ENCODE measurements at regions not wholly inside any gene's neighbourhood (a gene's known extent, or its start where the extent isn't known, plus 50 kb on each side); places are given as distances from the start of the nearest gene placed in this dataset.

DNA sequence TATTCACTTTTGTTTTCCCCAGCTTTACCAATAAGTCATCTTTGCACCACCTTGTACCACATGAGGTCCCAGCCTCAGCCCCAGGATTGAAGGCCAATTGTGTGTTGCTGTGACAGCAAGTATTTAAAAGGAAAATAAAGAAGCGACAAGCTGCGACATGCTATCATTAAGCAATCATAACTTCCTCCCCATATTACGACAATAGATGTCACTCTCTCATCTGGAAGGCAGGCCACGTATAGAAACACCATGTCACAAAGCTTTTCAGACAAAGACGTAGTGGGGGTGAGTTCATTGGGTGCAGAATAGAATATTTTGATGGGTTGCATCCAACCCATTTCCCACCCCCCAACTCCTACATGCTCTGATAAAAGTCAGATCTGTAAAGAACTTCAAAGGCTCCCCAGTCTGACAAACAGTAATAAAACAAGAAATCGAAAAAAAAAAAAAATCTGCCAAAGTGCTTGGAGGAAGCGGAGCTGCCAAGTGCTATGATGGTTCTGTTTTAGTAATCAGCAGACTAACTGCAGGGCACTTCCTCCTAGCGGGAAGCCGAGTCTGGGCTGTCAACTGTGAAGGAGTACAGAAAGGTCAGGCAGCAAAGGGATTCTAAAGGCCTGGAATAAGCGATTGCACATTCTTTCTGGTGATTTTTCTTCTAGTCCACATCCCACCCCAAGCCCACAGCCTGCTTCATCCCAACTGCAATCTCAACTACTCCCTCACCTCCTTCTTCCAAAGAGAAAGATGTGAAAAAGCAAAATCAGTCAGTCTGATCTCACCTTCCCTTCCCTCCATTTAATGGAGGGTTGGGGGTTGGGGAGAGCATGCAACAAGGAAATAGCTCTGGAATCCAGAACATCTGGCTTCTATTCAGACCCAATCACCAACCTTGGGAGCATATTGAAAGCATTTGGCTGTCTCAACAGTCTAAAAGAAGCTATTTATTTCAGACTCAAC lies 131.4 kb upstream of the UBASH3B start:
- DNase-seq (ENCODE audit: low read depth) = no peak

DNA sequence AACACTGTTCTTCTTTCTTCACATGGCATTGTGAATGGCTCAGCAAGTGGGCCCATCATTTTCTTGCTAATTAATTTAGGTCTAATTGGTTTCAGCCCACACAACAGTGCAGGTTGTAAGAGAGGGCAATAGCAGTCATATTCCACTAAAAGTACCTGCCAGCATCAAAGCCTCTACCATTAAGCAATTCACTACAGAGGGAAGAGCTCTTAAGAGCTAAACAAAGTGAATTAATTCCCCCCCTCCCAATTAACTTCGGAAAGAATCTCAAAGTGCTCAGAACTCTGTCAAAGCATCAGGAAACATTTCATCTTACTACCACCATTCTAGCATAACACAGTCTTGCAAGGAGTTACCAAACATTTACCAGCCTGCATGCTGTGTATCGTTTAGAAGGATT lies 133.9 kb upstream of the UBASH3B start:
- no peak for DNase-seq (ENCODE audit: low read depth)

DNA sequence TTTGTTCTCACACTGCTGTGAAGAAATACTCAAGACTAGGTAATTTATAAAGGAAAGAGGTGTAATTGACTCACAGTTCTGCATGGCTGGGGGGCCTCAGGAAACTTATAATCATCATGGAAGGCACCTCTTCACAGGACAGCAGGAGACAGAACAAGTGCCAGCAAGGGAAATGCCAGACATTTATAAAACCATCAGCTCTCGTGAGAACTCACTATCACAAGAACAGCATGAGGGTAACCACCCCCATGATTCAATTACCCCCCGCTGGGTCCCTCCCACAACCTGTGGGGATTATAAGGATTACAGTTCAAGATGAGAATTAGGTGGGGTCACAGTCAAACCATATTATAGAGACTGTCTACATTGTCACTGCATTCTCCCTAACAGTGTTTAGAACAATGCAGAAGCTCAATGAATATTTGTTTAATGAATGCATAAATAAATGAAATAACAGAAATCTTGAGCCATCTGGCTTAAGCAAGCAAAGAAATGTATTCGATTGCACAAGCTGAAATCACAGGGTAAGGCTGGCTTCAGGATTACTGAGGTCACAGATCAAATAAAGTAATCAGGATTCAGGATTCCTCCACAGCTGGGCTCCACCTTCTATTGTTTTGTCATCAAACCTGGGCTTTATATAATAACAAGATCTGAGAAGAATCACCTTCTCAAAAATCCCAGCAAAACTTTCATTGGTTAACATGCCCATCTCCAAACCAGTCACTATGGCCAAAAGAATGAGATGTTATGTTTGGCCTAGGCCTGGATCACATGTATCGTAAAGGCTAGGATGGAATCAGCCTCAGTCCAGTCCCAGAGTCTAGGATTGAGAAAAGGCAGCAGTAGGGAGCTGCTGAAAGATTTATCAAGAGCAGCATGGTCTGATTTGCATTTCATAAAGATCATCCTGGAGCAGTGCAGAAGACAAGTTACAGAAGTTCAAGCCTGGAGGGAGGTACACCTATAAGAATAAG lies 137.8 kb upstream of the UBASH3B start:
- DNase-seq (ENCODE audit: low read depth) = no peak

DNA sequence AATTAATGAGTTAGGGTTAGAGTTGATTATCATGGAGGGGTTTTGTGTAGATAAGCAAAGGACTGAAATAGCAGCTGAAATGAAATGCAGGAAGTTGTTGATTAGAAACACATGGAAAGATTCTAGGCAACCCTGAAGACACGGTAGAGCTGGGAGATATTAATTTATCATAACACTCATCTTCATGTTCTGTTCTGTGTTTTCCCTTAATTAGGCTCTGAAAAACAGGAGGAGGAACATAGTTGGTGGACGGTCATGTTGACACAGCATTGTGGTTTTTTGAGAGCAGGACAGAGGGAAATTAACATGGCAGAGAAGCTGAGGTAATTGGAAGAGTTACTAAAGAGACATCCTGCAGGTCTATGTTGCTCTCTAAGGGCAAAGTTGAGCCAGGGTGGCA lies 138.8 kb upstream of the UBASH3B start:
- DNase-seq (ENCODE audit: low read depth) = no peak

DNA sequence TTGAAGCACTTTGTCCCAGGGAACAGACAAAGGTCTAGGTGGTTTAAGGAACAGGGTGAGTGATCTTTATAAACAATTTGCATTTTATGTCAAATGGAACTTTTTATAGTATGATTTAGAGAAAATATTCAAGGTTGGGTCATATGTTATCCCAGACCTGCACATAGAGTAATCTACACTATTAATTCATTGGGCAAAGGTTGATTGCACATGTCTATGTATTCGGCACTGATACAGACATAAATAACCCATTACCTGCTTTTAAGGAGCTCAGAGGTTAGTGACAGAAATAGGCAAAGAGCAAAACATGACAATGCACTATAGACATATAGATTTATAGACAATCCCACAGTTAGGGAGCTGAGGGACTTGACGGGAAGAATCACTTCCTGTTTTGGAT lies 141.5 kb upstream of the UBASH3B start:
- no peak for DNase-seq (ENCODE audit: low read depth)

DNA sequence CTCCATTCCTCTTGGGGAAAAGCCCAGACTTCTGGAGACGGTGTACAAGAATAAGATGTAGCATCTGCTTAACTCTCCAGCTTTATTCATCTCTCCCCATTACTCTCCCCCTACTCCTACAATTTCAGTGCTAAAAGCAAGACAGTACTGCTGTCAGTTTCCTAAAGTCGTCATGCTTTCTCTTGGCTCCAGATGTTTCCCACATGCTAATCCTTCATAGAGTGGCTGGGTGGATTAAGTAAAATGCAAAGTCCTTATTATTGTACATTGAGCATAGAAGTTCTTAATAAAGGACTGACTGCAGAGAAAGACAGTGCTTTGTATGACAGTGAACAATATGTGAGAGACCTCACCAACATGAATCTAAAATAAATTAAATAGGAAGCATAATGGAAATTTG lies 142.2 kb upstream of the UBASH3B start:
- no peak for DNase-seq (ENCODE audit: low read depth)

DNA sequence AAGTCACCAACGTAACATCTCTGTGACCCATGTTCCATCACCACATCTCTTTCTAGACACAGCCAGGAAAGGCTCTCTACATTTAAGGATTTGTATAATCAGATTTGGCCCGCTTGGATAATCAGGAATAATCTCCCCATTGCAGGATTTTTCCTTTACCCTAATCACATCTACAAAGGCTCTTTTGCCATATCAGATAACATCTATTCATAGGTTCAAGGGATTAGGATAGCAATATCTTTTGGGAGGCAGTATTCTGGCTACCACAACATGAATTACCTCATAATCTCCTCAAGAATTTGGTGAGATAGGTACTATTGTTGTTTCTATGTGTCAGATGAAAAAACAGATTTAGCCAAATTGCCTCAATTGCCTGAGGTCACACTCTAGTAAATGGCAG lies 142.8 kb upstream of the UBASH3B start:
- DNase-seq (ENCODE audit: low read depth) = no peak

DNA sequence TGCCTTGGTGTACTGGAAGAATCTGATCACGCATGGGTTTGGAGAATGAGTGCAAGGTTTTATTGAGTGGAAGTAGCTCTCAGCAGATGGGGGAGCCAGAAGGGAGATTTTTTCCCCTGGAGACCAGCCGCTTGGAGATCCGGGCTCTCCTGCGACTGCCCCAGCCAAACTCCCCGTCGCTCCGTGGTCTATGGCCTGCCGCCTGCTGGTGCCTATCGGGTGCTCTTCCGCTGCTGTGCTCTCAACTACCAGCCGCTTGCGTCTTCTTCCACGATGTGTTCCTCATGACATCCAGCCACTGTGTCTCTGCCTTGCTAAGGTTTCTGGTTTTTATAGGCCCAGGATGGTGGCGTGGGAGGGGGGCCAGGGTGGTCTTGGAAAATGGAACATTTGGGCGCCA lies 145.6 kb upstream of the UBASH3B start:
- DNase-seq (ENCODE audit: low read depth) = no peak

DNA sequence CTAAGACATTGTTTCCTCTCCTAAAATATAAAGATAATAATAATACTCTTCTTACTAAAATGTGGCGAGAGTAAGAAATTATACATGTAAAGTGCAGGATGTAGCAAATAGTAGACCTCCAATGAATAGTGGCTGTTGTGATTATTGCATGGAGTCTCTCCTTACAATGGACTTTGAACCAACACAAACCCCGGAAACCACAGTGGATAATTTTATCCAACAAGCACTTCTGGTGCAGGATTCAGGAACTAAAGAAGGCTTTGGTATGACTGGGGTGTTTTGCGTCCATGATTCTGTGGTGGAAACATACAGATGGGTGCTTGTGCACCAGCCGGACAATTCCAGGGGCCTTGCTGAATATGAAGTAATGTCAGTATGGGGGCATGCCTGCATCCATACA lies 146.4 kb upstream of the UBASH3B start:
- no peak for DNase-seq (ENCODE audit: low read depth)

DNA sequence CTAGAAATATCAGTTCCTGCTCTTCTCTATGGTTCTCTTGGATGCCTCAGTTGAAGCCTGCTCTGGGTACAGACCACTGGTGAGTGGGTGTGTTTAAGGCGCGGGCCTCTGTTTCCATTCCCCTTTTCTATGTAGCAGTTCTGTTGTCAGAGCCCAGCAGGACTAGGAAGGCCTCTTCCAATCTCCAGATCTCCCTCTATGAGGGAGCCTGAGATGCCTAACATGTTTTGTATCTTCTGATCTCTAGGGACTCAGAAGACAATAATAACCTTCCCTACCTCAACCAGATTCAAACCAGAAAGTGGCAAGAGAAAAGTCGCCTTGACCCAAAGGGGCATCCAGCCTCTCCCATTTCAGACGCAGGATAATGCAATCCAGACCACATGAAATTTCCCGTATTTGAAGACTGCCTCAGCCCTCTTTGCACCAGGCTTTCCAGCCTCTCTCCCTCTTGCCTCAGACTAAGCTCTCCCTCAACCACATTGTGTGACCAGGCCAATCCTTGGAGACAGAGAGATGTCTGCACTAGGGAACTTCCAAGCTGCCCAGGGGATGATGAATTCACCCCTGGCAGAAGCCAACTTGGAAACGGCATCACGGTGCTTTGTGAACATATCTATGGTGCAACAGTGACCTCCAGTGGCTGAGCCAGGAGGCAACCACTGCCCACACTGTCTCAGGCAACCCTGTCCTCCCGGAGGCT lies 150.1 kb upstream of the UBASH3B start:
- DNase-seq (ENCODE audit: low read depth) = no peak

DNA sequence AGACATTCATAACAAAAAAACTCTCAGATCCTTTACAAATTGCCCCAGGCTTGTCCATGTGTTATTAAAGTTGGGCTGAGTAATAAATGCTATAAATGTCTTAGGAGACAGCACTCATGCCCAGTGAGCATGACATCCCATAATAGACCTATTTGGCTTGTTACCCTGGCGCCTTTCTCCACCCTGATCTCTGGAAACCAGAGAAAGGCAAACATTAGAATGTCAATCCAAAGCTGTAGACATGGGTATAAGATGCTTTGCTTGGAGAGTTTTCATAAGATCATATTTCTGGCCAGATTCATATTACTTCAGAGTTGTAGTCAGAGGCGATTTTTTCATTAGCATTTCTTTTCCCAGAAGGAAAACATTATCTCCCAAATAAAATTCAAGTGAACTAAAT lies 161.3 kb upstream of the UBASH3B start:
- no peak for DNase-seq (ENCODE audit: low read depth)

DNA sequence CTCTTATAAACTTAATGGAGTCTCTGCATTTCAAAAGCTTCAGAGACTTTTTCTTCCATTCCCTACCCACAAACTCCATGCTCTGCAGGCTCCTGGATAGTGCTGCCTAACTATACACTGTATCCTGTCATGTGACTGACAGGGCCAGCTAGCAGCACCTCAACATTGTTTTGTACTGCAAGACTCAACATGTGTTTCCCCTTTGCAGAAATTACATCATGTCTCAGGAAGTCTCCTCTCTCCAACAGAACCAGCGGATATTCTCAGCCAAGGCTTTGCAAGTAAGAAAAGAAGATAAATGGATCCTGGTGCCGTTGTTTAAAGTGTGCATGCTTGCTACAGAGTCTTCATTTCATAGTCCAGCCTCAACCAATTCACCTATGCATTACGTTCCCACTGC lies 164.0 kb upstream of the UBASH3B start:
- no peak for DNase-seq (ENCODE audit: low read depth)

DNA sequence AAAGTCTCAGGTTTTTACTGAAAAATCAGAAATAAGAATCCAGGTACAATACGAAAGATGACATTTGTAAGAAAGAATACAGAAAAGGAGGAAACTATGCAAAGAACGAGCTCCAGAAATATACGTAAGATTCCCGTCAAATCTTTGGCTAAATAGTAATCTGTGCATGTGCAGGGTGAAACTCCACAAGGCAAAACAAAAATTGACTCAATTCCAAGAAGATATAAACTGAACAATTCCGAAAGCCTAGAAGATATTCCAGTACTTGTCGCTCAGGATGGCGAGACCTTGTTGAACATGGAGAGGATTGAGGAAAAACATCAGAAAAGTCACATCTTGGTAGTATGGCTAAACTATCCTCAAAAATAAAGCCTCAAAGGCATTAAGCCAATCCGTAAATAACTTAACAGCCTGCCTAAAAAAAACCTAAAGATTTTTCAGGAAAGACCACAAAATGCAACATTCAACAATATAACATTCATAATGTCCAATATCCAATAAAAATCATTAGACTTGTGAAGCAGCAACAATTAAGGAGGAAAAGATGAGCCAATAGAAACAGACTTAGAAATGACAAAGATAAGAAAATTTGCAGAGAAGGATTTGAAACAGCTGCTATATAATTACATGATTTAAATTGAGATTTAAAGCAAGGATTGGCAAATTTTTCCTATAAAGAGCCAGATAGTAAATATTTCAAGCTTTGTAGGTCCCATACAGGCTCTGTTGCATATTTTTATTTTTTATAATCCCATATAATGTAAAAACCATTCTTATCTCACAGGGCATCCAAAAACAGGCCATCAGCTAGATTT lies 166.4 kb upstream of the UBASH3B start:
- DNase-seq (ENCODE audit: low read depth) = no peak

DNA sequence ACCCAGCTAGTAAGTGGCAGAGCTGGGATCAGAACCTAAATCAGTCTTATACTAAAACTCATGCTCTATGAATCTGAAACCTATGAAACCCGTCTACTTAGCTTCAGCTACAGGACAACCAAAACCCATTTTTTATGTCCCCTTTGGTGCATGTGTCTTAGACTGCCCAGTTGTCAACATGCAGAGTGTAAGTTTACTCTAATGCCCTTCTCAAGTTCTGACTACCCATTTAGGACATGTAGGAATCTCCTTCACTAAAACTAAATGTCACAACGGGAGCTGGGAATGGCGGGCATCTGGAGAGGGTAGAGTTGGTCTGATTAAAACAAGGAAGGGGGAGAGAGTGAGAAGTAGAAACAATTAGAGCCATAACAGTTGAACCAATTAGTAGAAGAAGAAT lies 167.9 kb upstream of the UBASH3B start:
- DNase-seq (ENCODE audit: low read depth) = no peak

DNA sequence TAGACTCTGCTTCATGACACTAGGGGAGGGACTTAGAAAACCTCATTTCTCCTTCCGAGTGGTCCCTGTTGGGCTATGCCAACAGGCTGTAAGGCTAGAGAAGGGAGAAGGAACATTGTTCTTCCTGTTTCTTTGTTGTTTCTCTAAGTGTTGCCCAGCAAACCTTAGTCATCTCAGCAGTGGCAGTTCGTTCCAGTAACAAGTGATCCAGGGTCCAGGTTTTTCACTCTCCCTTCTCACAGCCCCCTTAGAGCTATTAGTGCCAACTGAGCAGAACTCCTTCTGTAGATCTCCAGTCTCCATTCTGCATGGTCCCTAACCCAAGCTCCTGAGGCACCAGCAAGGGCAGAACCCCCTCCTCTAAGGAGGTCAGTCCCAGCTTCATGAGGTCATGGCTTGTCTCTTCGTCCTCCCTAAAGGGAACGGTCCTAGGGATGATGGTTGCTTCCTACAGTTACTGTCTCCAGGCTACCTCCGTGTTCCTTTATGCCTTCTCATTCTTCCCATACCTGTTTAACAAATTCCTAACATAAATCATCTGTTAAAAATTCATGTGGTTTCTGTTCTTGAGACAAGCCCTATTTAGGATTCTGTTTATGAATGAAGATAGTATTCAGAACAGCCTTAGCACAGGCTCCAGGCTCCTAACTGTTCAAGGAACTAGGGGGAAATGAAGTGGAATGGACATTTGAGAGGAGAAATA lies 168.6 kb upstream of the UBASH3B start:
- no peak for DNase-seq (ENCODE audit: low read depth)

DNA sequence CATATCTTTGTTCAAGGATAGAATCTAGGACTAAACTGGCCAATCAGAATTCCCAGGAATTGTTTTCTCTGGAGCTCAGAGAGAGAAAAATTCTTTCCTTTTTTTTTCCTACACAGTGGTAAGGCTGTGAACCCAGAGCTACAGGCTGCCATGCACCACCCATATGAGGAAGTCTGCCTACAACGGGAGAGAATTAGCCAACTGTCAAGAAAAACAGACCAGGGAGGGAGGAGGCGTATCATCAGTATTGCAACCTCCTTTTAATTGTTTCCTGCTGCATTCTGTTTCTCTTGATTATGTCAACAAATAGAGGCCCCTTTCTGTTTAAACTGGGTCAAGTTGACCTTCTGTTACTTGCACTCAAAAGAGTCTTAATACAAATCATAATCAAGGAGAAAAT lies 176.5 kb upstream of the UBASH3B start:
- no peak for DNase-seq (ENCODE audit: low read depth)

DNA sequence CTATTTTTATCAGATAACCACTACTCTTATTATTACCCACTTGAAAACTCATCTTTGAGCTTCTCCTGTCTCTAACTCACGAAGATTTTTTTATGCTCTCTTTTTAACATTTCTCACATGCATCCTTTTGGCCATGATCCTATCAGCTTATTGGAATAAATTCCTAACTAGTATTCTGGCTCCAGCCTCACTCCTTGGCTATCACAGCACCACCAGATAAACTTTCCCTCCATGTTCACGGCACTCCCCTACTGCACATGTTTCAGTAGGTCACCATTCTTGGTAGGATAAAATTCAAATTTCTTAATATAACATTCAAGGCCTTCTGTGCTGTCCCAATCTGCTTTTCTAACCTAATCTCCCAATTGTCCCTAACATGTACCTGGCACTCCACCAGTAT lies 186.6 kb upstream of the UBASH3B start:
- no peak for DNase-seq (ENCODE audit: low read depth)

DNA sequence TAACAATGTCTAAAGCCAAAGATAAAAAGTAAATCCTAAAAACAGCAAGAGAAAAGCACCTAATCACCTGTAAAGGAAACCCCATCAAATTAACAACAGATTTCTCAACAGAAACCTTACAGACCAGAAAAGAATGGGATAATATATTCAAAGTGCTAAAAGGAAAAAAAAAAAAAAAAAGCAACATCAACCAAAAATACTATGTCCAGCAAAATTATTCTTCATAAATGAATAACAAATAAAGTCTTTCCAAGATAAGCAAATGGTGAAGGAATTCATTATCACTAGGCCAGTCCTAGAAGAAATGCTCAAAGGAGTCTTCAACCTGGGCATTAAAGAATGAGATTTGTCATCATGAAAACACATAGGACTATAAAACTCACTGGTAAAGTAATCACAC lies 192.0 kb upstream of the UBASH3B start:
- no peak for DNase-seq (ENCODE audit: low read depth)

DNA sequence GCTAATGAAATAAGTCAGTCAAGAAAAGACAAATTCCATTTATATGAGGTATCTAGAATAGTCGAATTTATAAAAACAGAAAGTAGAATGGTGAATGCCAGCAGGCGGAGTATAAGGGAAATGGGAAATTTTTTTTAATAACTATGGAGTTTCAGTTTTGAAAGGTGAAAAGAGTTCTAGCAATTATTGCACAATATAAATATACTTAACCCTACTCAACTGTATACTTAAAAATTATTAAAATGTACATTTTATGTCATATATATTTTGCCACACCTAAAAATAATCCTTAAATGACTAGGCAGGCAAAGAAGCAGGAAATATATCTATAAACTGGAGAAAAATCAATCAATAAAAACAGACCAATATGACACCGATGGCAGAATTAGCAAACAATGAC lies 196.5 kb upstream of the UBASH3B start:
- no peak for DNase-seq (ENCODE audit: low read depth)

DNA sequence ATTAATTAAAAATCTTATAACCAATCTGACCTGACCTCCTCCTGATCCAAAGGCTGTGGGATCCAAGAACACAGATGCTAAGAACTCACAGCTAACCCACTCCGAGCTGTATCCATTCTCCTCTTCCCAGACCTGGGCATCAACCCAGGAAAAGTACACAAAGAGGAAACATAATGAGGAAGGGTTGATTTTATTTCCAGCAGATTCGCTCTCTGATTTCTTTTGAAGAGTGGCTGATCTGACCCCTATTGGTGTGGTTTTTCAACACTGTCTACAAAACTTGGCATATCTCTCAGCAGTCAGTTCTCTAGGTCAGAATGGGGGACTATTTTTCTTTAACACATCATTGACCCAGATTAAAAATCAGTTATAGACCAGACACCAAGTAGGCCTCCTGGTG lies 201.9 kb upstream of the UBASH3B start:
- DNase-seq (ENCODE audit: low read depth) = no peak

DNA sequence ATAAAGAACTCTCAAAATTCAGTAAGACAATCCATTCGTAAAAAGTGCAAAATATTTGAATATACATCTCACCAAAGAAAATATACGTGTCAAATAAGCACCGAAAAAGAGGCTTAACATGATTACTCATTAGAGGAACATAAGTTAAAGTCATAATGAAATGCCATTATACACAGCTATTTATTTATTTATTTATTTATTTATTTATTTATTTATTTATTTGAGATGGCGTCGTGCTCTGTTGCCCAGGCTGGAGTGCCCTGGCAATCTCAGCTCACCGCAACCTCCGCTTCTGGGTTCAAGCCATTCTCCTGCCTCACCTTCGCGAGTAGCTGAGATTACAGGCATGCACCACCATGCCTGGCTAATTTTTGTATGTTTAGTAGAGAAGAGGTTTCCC lies 203.6 kb upstream of the UBASH3B start:
- DNase-seq (ENCODE audit: low read depth) = no peak

Data from activated gamma-delta T cell treated with anti-CD3 and anti-CD28 coated beads, Interleukin-2, amount 50 U/mL, for 16 hours (primary cell).